ENCODE measurements at regions not wholly inside any gene's neighbourhood (a gene's known extent, or its start where the extent isn't known, plus 50 kb on each side); places are given as distances from the start of the nearest gene placed in this dataset.

DNA sequence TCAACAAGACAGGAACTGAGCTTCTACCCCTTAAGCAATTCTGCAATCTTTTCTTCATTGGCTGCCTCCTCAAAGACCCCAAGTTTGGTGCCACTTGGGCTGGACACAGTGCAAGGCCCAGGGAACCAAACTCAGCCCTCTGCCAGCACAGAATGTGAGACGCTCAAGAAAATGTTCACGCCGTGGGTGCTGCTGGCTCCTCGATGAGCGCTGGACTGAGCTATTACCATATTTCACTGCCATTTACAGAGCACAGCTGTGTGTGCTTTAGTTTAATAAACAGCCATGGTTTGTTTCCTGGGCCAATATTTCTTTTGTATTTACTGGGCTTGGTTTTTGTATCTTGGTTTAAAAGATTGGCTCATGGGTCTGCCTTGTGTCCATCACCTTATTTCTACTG, 138.8 kb upstream of the VSTM2B start:
- Histone ChIP-seq H3K27ac (no peak overlapping the region), H3K4me3 (no peak overlapping the region), H3K9me3 (no peaks in the 10 kb centered on the region), H3K4me1 (no peaks in the 10 kb centered on the region), H3K27me3 (no peaks in the 10 kb centered on the region), H3K36me3 (no peaks in the 10 kb centered on the region)
- intact Hi-C loops (cut with DNase I; ENCODE audit: low total_unique reads): no loop called here
- TF ChIP-seq POLR2A (IDR thresholded peaks at IDR 0.05): no peak
- TF ChIP-seq, protein P1, sequence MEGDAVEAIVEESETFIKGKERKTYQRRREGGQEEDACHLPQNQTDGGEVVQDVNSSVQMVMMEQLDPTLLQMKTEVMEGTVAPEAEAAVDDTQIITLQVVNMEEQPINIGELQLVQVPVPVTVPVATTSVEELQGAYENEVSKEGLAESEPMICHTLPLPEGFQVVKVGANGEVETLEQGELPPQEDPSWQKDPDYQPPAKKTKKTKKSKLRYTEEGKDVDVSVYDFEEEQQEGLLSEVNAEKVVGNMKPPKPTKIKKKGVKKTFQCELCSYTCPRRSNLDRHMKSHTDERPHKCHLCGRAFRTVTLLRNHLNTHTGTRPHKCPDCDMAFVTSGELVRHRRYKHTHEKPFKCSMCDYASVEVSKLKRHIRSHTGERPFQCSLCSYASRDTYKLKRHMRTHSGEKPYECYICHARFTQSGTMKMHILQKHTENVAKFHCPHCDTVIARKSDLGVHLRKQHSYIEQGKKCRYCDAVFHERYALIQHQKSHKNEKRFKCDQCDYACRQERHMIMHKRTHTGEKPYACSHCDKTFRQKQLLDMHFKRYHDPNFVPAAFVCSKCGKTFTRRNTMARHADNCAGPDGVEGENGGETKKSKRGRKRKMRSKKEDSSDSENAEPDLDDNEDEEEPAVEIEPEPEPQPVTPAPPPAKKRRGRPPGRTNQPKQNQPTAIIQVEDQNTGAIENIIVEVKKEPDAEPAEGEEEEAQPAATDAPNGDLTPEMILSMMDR (IDR thresholded peaks at IDR 0.05): no peak
- DNase-seq: no peak

DNA sequence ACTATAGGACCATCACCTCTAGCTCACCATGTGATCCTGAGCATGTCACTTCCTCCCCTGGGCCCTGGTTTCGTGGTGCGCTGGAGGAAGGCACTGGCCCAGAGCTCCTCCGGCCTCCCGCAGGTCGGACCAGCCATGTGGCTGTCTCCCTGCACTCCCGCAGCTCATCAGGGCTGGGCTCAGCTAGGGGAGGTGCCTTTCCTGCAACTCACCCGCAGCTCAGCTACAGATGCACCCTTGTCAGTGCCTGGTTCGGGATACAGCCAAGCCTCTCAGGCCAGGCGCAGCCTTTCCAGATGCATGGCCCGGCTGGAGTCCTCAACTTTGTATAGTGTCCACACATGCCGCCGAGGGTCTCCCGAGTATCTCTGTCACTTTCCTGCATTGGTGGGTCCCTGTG, 138.2 kb upstream of the VSTM2B start:
- Histone ChIP-seq H3K36me3 (no peaks in the 10 kb centered on the region), H3K9me3 (no peaks in the 10 kb centered on the region), H3K27me3 (no peaks in the 10 kb centered on the region), H3K4me1 (no peaks in the 10 kb centered on the region), H3K4me3 (no peak overlapping the region), H3K27ac (no peak overlapping the region)
- no peak for TF ChIP-seq POLR2A (IDR thresholded peaks at IDR 0.05)
- TF ChIP-seq, protein P1 (IDR thresholded peaks at IDR 0.05): no peak
- no peak for DNase-seq
- intact Hi-C loops (cut with DNase I; ENCODE audit: low total_unique reads): no loop called here

GRCh38 chr19:29389495-29389894, 136.3 kb upstream of the VSTM2B start:
- Histone ChIP-seq H3K27ac (no peak overlapping the region), H3K36me3 (no peaks in the 10 kb centered on the region), H3K9me3 (no peaks in the 10 kb centered on the region), H3K27me3 (no peaks in the 10 kb centered on the region), H3K4me1 (no peaks in the 10 kb centered on the region), H3K4me3 (no peak overlapping the region)
- no peak for DNase-seq
- no peak for TF ChIP-seq POLR2A (IDR thresholded peaks at IDR 0.05)
- TF ChIP-seq, protein P1 (IDR thresholded peaks at IDR 0.05): no peak
- intact Hi-C loops (cut with DNase I; ENCODE audit: low total_unique reads): no loop called here

DNA sequence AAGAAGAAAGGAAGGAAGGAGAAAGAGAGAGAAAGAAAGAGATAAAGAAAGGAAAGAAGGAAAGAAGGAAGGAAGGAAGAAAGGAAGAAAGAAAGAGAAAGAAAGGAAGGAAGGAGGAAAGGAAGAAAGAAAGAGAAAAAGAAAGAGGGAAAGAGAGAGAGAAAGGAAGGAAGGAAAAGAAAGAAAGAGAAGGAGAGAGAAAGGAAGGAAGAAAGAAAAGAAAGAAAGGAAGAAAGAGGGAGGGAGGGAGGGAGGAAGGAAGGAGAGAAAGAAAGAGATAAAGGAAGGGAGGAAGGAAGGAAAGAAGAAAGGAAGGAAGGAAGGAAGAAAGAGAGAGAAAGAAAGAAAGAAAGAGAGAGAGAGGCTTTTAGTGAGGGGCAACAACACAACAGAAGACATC, 135.1 kb upstream of the VSTM2B start:
- Histone ChIP-seq H3K4me3 (no peak overlapping the region), H3K36me3 (no peaks in the 10 kb centered on the region), H3K27ac (no peak overlapping the region), H3K27me3 (no peaks in the 10 kb centered on the region), H3K9me3 (no peaks in the 10 kb centered on the region), H3K4me1 (no peaks in the 10 kb centered on the region)
- intact Hi-C loops (cut with DNase I; ENCODE audit: low total_unique reads): no loop called here
- no peak for DNase-seq
- no peak for TF ChIP-seq POLR2A (IDR thresholded peaks at IDR 0.05)
- TF ChIP-seq, protein P1 (IDR thresholded peaks at IDR 0.05): no peak

DNA sequence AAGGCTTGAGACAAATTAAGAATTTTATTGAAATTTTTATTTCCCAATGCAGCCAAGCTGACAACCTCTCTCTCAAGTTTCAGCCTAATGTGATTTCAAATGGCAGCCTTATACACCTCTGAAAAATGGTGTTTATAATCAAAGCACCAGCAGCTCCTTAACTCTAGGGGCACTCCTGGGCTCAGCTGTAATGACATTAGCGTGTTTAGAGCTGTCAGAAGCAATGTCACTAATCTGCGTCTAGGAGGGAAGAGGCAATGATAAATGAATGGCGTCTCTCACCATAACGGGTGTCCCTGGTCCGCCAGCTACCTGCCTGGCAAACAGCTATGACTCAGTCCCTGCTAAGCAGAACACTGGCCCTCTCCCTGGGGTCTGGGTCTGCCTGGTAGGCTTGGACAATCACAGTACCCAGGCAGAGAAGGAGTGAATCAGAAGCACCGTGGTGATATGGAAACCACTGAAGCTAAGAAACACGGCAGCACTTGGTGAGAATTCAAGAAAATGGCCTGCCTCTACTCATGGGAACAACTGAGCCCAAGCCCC, 131.8 kb upstream of the VSTM2B start:
- no peaks in the 10 kb centered on the region for H3K4me1 ChIP-seq
- no peaks in the 10 kb centered on the region for H3K36me3 ChIP-seq
- H3K9me3 ChIP-seq: no peaks in the 10 kb centered on the region
- intact Hi-C loops (cut with DNase I; ENCODE audit: low total_unique reads): no loop called here
- DNase-seq: no peak
- no peak overlapping the region for H3K4me3 ChIP-seq
- TF ChIP-seq, protein P1 (IDR thresholded peaks at IDR 0.05): no peak
- TF ChIP-seq POLR2A (IDR thresholded peaks at IDR 0.05): no peak
- no peaks in the 10 kb centered on the region for H3K27me3 ChIP-seq
- no peak overlapping the region for H3K27ac ChIP-seq
